T-cell (primary cell): ENCODE measurements at regions not wholly inside any gene's neighbourhood (a gene's known extent, or its start where the extent isn't known, plus 50 kb on each side); places are given as distances from the start of the nearest gene placed in this dataset.
"Not testable (repeated sequence)": the region's sequence is repeated elsewhere in the genome, so short reads cannot be mapped to it uniquely, and the experiment has no call there.

ENCODE experiments used
- ATAC-seq, 4 experiments: fragments of 200-7000 bp in 3 of 4; fragments of 150-1000 bp in 1 of 4; cut with Tn5 transposase; replicated peaks in 1 of 4; 1 replicate in 3 of 4; 2 replicates in 1 of 4; pipeline ENCODE4 v1.10.0; 2021; ENCODE audit warnings: moderate library complexity in 3 of 4, mild to moderate bottlenecking in 2 of 4, moderate number of reproducible peaks in 1 of 4
- CTCF ChIA-PET, 2 donors: fragments of 300-600 bp; sonication (Branson Sonifier 250); formaldehyde crosslinking; loops; one replicate each; lab custom pipeline; 2022; ENCODE audit warnings: antibody characterized with exemption in 2 of 2; lab: Charles Lee
- POLR2A ChIA-PET, 2 donors: fragments of 300-600 bp; sonication (Branson Sonifier 250); formaldehyde crosslinking; loops; one replicate each; lab custom pipeline; 2022; ENCODE audit warnings: antibody characterized with exemption in 2 of 2; lab: Charles Lee
- DNase-seq, 35 experiments: peaks; one replicate each; pipeline versions ENCODE4 v3.0.0 to v3.0.0-alpha.2; 2013 to 2023
- H3K27ac ChIP-seq: one replicate; pipeline ENCODE4 v1.5.1; 2013; ENCODE audit warnings: low read length
- H3K27me3 ChIP-seq, 2 experiments: replicated peaks in 1 of 2; 1 replicate in 1 of 2; 2 replicates in 1 of 2; pipeline versions ENCODE4 v1.6.1 to v1.7.0; 2013; ENCODE audit warnings: low read length in 1 of 2, mixed read lengths in 1 of 2; ENCODE audit not compliant: control insufficient read depth in 2 of 2, insufficient read depth in 2 of 2; ENCODE audit errors: extremely low read depth in 1 of 2
- H3K36me3 ChIP-seq, 2 donors: 1 replicate in 1 of 2; 2 replicates in 1 of 2; pipeline versions ENCODE4 v1.6.1 to v1.7.0; 2013; ENCODE audit warnings: low read length in 1 of 2; ENCODE audit not compliant: control insufficient read depth in 2 of 2, insufficient read depth in 1 of 2; ENCODE audit errors: extremely low read depth in 1 of 2
- H3K4me1 ChIP-seq, 2 experiments: 1 replicate in 1 of 2; 2 replicates in 1 of 2; pipeline versions ENCODE4 v1.6.1 to v1.7.0; 2013; ENCODE audit warnings: low read length in 2 of 2, mixed read lengths in 1 of 2; ENCODE audit not compliant: insufficient read depth in 2 of 2, control insufficient read depth in 1 of 2; ENCODE audit errors: extremely low read depth in 1 of 2
- H3K4me3 ChIP-seq, 2 donors: 1 replicate in 1 of 2; 2 replicates in 1 of 2; pipeline versions ENCODE4 v1.5.1 to v1.7.0; 2013; ENCODE audit warnings: mild to moderate bottlenecking in 2 of 2, low read length in 1 of 2, moderate library complexity in 1 of 2; ENCODE audit not compliant: control insufficient read depth in 1 of 2; ENCODE audit errors: extremely low read depth in 1 of 2
- H3K9me3 ChIP-seq: 2 replicates; pipeline ENCODE4 v1.7.0; 2013
- H3K27ac Mint-ChIP-seq, 2 donors: one replicate each; pipeline ENCODE4 v1.8.0; 2020 to 2021; ENCODE audit warnings: mild to moderate bottlenecking in 2 of 2, mixed read lengths in 2 of 2
- H3K27me3 Mint-ChIP-seq, 2 donors: one replicate each; pipeline ENCODE4 v1.8.0; 2021 to 2022; ENCODE audit warnings: mixed read lengths in 2 of 2
- H3K36me3 Mint-ChIP-seq: one replicate; pipeline ENCODE4 v1.8.0; 2021; ENCODE audit warnings: mixed read lengths
- H3K4me1 Mint-ChIP-seq, 3 donors: one replicate each; pipeline ENCODE4 v1.8.0; 2020 to 2022; ENCODE audit warnings: mixed read lengths in 3 of 3, mild to moderate bottlenecking in 1 of 3
- H3K4me3 Mint-ChIP-seq, 3 donors: one replicate each; pipeline ENCODE4 v1.8.0; 2020 to 2022; ENCODE audit warnings: mild to moderate bottlenecking in 3 of 3, mixed read lengths in 3 of 3, moderate library complexity in 3 of 3
- H3K9me3 Mint-ChIP-seq, 3 donors: one replicate each; pipeline ENCODE4 v1.8.0; 2020 to 2022; ENCODE audit warnings: mixed read lengths in 3 of 3
- WGBS: methylation state at CpG from one replicate; pipeline ENCODE4 v1.1.5; 2013; ENCODE audit warnings: missing lambda C conversion rate; ENCODE audit not compliant: insufficient coverage; 5-methylcytosine and 5-hydroxymethylcytosine counted together

DNA sequence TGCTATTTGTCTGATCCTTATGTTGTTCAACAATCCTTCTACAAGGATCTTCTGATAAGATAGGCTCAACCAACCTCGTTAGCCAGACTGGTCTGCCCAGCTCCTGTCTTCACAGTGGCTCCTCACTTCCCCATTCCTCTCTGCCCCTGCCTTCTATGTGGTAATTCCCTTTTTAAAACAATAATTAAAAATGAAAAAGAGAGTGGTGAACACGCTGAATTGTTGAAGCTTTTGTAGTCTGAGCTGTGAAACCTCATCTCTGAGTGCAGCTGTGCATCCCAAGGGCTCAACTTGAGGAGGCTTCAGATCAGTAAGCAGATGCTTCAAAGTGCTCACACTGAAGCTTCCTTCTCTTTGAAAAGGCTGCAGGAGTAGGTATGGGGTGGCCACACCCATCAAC, 70.7 kb upstream of the JUN start:
- CTCF ChIA-PET, result no interaction called here
- peak in 1 of 4 experiments; percentile 32 for ATAC-seq
- H3K4me1 Mint-ChIP-seq, result peaks cover 36 to 43% (median 39%) of the 10 kb centered on the region in 3 donors

DNA sequence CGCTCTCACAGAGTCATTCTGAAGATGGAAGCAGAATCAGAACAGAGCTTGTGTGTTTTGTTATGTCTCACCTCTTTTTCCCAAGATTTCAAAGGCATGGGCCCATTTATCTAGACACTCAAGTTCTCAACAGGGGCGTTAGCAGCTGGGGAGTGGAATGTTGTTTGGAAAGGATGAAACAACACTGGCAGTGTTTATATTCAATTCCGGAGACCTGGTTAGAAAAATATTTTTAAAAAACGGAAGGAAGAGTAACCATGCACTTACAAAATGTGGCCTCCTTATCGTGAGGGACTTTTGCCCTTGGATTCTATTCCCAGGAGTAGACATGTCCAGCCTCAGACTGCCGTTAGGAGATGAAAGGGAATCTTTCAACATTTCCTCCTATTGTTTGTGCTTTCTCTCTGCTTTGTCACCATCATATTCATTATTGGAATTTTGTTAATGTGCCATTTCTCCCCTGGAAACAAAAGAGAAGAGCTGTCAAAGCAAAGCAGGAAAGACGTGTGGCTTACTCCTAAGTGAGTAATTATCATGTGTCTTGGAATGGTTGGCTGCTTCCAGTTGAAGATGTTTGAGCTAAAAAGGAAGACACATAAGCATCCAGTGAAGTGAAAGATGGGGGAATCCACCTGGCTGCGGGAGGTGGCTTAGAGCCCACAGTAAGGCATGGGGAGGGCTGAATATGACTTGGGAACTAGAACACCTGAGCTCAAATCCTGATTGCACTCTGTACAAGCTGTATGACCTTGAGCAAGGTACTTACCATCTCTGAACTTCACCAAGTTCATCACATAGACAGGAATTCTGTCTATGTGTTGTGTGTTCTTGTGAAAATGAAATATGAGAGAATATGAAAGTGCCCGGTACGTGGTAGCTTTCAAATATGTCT, 71.7 kb upstream of the JUN start:
- CTCF ChIA-PET, result no interaction called here
- H3K27ac Mint-ChIP-seq, result peak overlapping the region in 1 of 2 donors; percentile 0
- POLR2A ChIA-PET, result no interaction called here

More for the DNA sequence above, 70.7 kb upstream of the JUN start:
- peaks cover 25 to 30% of the 10 kb centered on the region in 2 experiments for H3K4me1 ChIP-seq
- H3K9me3 ChIP-seq, result no peaks in the 10 kb centered on the region
- H3K27me3 Mint-ChIP-seq, result no peaks in the 10 kb centered on the region
- no peak overlapping the region for H3K4me3 Mint-ChIP-seq
- no peaks in the 10 kb centered on the region for H3K27me3 ChIP-seq
- POLR2A ChIA-PET, result no interaction called here
- no peak overlapping the region for H3K4me3 ChIP-seq
- H3K9me3 Mint-ChIP-seq, result no peaks in the 10 kb centered on the region
- no peak overlapping the region for H3K27ac ChIP-seq
- no peaks in the 10 kb centered on the region for H3K36me3 Mint-ChIP-seq
- no peaks in the 10 kb centered on the region for H3K36me3 ChIP-seq
- DNase-seq, result peak in 3 of 35 experiments; percentile 4 to 12 (median 7)
- H3K27ac Mint-ChIP-seq, result peak overlapping the region in 1 of 2 donors; percentile 48
- 80% methylated on average over 1 of the region's 2 CpGs for WGBS

DNA sequence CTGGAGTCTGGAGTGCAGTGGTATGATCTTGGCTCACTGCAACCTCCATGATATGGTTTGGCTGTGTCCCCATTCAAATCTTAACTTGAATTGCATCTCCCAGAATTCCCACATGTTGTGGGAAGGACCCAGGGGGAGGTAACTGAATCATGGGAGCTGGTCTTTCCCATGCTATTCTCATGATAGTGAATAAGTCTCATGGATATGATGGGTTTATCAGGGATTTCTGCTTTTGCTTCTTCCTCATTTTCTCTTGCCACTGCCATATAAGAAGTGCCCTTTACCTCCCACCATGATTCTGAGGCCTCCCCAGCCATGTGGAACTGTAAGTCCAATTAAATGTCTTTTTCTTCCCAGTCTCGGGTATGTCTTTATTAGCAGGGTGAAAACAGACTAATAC, 72.4 kb upstream of the JUN start:
- peak overlapping the region in 1 of 2 donors; percentile 97 for H3K27ac Mint-ChIP-seq
- peaks cover 46 to 59% (median 48%) of the 10 kb centered on the region in 3 donors for H3K4me1 Mint-ChIP-seq
- H3K27me3 ChIP-seq, CTCF ChIA-PET, H3K9me3 Mint-ChIP-seq, H3K9me3 ChIP-seq, H3K27me3 Mint-ChIP-seq, H3K27ac ChIP-seq, POLR2A ChIA-PET, H3K4me3 Mint-ChIP-seq, DNase-seq, H3K36me3 Mint-ChIP-seq, ATAC-seq, H3K4me3 ChIP-seq, H3K36me3 ChIP-seq: not testable (repeated sequence)
- no CpG with 5 or more reads among the region's 1 CpG for WGBS
- peaks cover 28 to 30% of the 10 kb centered on the region in 2 experiments for H3K4me1 ChIP-seq

More for the DNA sequence above, 71.7 kb upstream of the JUN start:
- H3K36me3 ChIP-seq, result no peaks in the 10 kb centered on the region
- H3K4me1 ChIP-seq, result peaks cover 25 to 30% of the 10 kb centered on the region in 2 experiments
- DNase-seq (no peak), ATAC-seq (no peak)
- 91% methylated on average over 3 of the region's 10 CpGs for WGBS
- H3K9me3 ChIP-seq, result no peaks in the 10 kb centered on the region
- no peak overlapping the region for H3K27ac ChIP-seq
- Mint-ChIP-seq H3K4me1 (peaks cover 42 to 53% (median 44%) of the 10 kb centered on the region in 3 donors), H3K36me3 (no peaks in the 10 kb centered on the region), H3K4me3 (no peak overlapping the region), H3K9me3 (no peaks in the 10 kb centered on the region), H3K27me3 (no peaks in the 10 kb centered on the region)
- no peaks in the 10 kb centered on the region for H3K27me3 ChIP-seq
- no peak overlapping the region for H3K4me3 ChIP-seq

DNA sequence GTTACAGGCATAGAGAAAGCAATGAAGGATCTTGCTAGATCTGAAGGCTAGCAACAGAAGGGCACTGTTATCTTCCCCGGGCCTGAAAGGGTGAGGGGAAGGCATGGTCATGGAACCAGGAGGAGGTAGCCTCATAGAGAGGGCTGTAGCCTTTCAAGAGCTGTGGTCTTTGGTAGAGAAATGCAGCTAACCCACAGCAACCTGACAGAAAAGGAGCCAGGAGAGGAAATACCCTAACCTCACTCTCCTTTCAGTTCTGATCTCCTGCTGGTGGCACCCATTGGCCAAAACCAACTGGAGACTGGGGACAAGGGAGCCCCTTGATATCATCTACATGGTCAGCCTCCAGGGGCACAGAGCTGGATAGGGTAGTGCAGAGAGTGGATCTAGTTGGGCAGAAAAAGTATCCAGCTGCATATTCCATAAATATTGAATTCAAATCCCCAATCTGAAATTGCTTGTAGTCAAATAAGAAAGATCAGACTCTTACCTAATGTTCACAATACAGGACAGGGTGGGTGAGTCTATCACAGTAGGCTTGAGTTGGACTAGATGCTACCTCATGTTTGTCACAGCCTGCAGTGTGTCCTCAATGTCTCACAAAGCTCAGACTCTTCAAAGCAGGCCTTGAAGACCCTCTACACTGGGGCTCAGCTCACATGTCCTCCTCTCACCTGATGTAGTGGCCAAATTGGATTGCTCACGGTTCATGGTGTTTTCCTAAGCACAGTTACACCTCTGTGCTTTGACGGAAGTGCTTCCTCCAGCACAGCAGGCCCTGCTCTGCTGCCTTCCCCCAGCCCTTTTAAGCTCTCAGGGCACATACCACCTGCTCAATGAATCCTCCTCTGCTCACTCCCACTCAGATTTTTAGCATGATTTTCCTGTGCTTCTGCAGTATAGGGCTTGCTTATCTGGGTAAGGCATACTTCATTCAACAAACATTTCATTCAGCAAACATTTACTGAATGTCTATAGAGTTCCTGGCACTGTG, 74.1 kb upstream of the JUN start:
- ATAC-seq (peak; percentile 93 to 99 (median 97)), DNase-seq (peak in 32 of 35 experiments; percentile 8 to 57 (median 22))
- Mint-ChIP-seq H3K36me3 (no peaks in the 10 kb centered on the region), H3K4me3 (peak overlapping the region in 1 of 3 donors; percentile 53), H3K4me1 (peaks cover 46 to 59% (median 48%) of the 10 kb centered on the region in 3 donors), H3K9me3 (no peaks in the 10 kb centered on the region), H3K27ac (peak overlapping the region; percentile 93 to 97), H3K27me3 (no peaks in the 10 kb centered on the region)
- H3K27me3 ChIP-seq, result no peaks in the 10 kb centered on the region
- H3K9me3 ChIP-seq, result no peaks in the 10 kb centered on the region
- ChIA-PET CTCF (interaction anchor here (1.0 to 1.8 kb wide), 2 partner anchors 40 to 841 kb away, joined by 3 read pairs; no protein-coding TSS in a partner anchor), POLR2A (interaction anchor here in 1 of 2 donors (0.7 kb wide), 1 partner anchor 84 kb away, joined by 3 read pairs; no protein-coding TSS in a partner anchor)
- no peak overlapping the region for H3K4me3 ChIP-seq
- no peaks in the 10 kb centered on the region for H3K36me3 ChIP-seq
- peaks cover 29 to 30% of the 10 kb centered on the region in 2 experiments for H3K4me1 ChIP-seq
- WGBS, result 10% methylated on average over 3 of the region's 3 CpGs
- H3K27ac ChIP-seq, result peak overlapping the region; percentile 72

DNA sequence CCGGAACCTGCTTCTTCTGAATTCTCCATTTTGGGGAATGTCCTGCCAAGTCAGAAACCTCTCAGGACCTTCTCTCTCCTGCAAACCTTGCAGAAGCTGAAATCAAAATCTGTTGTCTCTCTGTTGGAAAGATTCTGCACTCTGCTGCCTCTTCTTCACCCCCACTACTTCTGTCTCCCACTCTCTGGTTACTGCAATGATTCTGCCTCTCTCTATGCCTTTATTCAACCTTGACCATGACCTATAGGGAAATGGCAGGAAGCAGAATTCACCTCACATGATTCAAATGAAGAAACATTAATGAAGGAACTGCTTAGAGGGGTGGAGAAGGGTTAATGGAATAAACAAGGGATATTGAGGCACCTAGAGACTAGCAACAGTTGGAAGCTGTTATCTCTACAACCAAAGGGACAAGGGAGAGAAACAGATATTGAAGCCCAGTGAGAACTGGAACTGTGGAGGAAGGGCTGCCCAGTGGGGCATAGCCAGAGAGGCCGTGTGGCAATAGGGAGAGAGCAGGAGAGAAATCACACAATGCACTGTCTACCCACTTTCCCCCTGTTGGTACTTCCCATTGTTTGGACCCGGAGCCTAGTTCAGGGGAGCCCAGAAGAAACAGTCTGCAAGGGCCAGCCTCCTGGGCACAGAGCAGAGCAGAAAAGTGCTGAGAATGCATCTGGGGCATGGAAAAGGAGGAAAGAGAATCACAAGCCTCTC, 76.1 kb upstream of the JUN start:
- no peaks in the 10 kb centered on the region for H3K27me3 ChIP-seq
- no peaks in the 10 kb centered on the region for H3K9me3 ChIP-seq
- DNase-seq (no peak), ATAC-seq (no peak)
- H3K4me1 Mint-ChIP-seq, result peaks cover 37 to 52% (median 43%) of the 10 kb centered on the region in 3 donors
- peaks cover 23 to 25% of the 10 kb centered on the region in 2 experiments for H3K4me1 ChIP-seq
- POLR2A ChIA-PET, result no interaction called here
- no peaks in the 10 kb centered on the region for H3K36me3 Mint-ChIP-seq
- no peak overlapping the region for H3K4me3 ChIP-seq
- H3K27me3 Mint-ChIP-seq, result no peaks in the 10 kb centered on the region
- no peaks in the 10 kb centered on the region for H3K36me3 ChIP-seq
- H3K27ac ChIP-seq, result no peak overlapping the region
- peak overlapping the region; percentile 7 to 97 for H3K27ac Mint-ChIP-seq
- H3K9me3 Mint-ChIP-seq, result no peaks in the 10 kb centered on the region
- CTCF ChIA-PET, result interaction anchor here in 1 of 2 donors (0.5 kb wide), 1 partner anchor 57 kb away, joined by 4 read pairs; no protein-coding TSS in a partner anchor
- 86% methylated on average over 1 of the region's 3 CpGs for WGBS
- H3K4me3 Mint-ChIP-seq, result peak overlapping the region in 1 of 3 donors; percentile 3
